NCI-H187 (cell line): ENCODE measurements at regions not wholly inside any gene's neighbourhood (a gene's known extent, or its start where the extent isn't known, plus 50 kb on each side); places are given as distances from the start of the nearest gene placed in this dataset.

Experiments
- DNase-seq, 2 experiments: peaks; one replicate each; lab custom pipeline; 2025; lab: John Stamatoyannopoulos, UW

DNA sequence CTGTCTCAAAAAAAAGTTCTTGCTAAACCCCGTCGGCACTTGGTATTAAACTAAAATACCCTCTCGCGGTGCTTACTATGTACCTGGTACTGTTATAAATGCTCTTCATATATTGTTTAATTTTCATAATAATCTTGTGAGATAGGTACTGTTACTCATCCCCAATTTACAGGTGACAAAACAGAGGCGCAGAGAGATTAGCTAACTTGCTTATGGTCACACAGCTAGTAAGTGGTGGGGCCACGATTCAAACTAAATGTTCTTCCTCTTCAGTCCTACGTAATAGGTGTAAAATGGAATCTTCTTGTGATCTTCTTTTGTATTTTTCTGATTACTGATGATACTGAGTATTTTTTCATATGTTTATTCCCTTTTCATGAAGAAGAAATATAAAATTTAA, 51.3 kb downstream of the TET3 start:
- no peak for DNase-seq

DNA sequence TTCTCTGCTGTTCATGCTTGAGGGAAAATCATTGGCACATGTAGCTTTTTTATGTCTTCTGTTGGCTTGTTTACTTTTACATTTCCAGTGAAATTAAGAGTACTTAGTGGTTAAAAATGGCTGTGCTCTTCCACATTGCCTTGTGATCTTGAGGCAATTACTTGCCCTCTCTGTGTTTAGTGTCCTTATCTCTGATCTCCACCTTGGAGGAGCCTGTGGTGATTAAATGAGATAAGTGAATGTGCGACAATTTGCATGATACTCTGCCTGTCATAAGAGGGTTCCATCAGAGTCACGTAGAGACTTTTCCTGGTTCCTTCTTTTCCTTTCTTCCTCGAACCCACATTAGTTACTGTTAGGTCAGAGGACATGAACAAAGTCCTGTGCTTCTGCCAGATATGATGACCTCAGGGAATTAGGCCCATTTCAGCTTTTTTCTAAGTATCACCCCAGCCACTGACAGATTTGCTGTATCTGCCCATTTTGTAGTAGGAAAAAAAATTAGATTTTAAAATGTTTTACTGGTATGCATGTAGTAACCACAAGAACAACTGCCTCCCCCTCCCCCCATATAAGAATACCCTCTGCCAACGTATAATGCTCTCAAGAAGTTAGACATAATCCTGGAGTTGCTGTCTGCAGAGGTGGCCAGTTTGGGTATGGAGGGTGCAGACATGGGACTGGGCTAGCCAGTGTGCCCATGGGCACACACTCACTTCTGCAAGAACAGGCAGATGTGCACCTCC, 51.9 kb downstream of the TET3 start:
- no peak for DNase-seq

DNA sequence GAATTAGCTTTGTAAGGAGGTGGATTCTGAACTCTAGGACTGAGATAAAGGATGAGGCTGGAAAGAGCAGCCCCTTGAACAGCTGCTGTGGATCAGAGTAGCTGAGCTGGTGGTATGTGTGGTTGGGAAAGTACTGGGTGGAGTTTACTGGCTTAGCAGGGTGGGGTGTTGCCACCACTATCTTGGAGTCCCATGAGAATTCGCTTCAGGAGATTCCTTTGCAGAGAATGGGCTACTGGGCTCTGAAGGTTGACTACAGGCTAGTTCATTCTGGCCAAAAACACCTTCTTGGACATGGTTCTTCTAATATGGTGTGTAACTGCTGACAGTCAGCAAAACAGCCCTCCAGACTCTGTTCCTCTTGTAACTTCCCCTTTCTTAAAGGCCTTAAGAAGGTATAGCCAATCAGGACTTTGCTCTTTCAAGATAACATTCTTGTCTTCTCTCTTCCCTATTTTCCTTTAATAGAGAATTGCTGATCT, 52.7 kb downstream of the TET3 start:
- no peak for DNase-seq

DNA sequence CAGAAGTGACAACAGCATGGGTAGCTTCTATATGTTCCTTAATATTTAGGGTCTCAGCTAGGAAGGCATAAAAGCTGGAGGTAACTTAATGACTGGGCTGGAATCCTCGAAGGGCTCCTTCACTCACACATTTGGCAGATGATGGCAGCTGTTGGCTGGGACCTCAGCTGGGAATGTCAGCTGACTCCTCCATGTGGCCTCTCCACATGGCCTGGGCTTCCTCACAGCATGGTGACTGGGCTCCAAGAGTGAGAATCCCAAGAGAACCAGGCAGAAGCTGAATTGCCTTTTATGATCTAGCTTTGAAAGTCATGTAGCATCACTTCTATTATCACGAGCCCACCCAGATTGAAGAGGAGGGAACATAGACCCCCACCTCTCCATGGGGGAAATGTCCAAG, 54.9 kb downstream of the TET3 start:
- no peak for DNase-seq

DNA sequence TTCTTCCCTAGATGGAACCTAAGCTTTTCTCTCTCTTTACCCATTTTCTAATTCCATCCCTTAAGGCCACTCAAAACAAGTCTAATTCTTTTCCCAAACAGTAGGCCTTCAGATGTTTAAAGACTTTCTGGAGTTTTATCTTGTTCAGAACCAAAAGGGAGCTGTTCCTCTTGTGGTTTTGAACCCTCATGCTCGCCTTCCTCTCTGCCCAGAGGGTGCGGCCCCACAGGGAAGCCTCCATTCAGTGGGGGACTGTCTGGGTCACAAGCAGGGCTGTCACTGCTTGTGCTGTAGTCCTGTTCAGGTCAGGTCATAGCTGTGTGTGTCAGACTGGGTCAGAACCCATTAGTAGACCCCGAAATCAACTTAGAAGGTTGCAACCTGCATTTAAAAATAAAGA, 56.5 kb downstream of the TET3 start:
- DNase-seq: no peak

DNA sequence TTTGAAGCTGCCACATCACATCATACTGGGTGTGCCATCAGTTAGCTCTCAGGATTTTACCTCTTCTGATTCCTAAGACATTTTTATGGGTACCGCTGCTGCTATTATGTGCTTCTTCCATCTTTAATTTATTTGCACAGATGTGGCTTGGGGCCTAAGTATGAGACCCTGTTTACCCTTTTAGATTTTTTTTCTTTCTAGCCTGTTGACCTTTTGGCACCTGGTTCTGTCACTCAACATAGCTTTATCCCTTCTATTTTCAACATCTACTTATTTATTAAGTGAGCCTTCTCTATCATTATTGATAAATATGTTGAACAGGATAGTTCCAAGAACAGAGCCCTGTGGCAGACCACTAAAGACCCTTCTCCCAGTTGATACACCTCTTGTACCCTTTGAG, 57.0 kb downstream of the TET3 start:
- DNase-seq: no peak

DNA sequence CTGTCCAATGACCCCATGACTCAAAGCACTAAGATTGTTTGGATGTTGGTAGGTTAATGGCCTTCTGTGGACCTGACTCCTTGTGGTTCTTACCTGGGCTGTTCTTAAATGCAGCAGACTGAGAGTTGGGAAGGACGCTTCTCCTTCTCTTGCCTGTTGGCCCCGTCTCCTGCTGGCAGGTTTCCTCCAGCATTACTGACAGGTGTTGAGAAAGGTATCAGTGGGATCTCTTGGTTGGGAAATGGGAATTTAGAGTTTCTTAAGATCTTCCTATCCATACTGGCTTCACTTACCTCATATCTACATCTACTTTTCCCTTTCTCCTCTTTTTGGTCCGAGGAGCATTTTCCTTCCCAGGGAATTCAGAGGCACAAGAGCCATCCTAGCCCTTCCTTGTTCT, 57.9 kb downstream of the TET3 start:
- DNase-seq: no peak

DNA sequence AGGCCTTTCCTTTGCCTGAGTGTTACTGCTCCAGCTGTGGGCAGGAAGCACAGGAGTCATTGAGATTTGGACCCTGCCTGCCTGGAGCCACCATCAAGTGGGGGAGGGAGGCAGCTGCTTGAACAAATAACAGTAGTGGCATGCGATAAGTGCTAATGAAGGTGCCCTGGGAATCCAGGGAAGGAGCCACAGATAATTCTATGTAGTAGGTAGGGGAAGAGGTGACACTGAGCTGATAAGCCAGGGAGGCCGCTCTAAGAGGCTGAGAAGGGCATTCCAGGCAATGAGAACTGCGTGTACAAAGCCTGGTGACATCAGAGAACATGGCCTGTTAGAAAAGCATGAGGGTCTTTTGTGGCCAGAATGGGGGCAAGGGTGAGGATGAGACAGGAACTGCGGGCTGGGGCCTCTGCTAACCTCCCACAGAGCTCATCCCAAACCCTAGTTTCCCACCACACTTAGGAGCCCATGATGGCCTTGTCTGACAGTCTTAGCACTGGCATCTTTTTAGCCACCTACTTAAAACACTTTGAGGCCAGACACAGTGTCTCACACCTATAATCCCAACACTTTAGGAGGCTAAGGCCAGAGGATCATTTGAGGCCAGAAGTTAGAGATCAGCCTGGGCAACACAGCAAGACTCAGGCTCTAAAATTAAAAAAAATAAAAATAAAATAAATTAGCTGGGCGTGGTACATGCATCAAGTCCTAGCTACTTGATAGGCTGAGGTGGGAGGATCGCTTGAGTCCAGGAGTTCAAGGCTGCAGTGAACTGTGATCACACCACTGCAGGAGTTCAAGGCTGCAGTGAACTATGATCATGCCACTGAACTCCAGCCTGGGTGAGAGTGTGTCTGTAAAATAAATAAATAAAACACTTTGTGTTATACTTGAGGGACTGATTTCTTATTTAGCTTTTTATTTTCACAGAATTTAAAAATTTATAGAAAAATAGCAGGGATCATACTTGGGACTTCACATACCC, 58.9 kb downstream of the TET3 start:
- no peak for DNase-seq

DNA sequence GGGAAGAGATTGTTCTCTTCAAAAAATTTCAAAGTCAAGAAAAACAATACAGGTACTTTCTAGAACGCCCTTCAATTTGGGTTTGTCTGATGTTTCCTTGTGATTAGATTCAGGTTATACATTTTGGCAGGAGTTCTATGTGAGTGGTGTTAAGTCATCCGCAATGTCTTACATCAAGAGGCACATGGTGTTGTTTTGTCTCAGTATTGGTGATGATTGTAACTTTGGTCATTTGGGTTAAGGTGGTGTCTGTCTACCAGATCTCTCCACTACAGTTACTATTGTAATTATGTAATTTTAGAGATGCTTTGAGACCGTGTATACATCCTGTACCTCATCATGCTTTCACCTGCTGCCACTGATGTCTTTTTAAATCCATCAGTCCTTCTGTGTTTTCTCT, 60.3 kb downstream of the TET3 start:
- DNase-seq: no peak

DNA sequence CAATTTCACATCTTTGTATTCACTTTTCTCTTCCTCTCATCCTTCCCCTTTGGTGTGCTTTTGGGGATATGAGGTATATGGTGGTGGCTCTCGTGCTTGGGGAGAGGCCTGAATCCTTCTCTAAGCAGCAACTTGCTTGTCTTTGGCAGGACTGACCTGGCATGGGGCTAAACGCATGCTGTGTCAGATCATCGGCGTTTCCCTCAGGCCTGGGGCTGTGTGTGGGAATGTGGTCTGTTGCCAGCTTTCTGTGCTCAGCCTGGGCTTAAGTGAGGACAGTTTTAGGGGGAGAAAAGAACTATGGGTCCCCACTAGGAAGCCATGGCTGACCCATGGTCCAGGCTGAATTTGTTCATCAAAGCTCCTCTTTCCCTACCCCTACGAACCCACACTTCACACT, 60.7 kb downstream of the TET3 start:
- DNase-seq: no peak

DNA sequence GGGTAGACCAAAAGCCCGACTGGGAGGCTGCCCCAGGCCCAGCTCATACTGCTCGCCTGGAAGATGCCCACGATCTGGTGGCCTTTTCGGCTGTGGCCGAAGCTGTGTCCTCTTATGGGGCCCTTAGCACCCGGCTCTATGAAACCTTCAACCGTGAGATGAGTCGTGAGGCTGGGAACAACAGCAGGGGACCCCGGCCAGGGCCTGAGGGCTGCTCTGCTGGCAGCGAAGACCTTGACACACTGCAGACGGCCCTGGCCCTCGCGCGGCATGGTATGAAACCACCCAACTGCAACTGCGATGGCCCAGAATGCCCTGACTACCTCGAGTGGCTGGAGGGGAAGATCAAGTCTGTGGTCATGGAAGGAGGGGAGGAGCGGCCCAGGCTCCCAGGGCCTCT, 61.7 kb downstream of the TET3 start:
- DNase-seq: no peak

DNA sequence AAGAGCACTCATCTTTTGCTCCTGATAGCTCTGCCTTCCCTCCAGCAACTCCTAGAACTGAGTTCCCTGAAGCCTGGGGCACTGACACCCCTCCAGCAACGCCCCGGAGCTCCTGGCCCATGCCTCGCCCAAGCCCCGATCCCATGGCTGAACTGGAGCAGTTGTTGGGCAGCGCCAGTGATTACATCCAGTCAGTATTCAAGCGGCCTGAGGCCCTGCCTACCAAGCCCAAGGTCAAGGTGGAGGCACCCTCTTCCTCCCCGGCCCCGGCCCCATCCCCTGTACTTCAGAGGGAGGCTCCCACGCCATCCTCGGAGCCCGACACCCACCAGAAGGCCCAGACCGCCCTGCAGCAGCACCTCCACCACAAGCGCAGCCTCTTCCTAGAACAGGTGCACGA, 62.4 kb downstream of the TET3 start:
- DNase-seq: no peak

DNA sequence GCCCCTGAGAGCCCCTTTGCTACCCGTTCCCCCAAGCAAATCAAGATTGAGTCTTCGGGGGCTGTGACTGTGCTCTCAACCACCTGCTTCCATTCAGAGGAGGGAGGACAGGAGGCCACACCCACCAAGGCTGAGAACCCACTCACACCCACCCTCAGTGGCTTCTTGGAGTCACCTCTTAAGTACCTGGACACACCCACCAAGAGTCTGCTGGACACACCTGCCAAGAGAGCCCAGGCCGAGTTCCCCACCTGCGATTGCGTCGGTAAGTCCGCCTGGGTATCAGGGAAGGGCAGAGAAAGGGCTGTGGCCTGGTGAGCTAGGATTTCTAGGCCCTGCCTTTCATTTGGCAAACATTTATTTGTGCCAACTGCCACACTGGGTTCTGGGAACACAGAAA, 63.4 kb downstream of the TET3 start:
- peak in 1 of 2 experiments; percentile 24 for DNase-seq

DNA sequence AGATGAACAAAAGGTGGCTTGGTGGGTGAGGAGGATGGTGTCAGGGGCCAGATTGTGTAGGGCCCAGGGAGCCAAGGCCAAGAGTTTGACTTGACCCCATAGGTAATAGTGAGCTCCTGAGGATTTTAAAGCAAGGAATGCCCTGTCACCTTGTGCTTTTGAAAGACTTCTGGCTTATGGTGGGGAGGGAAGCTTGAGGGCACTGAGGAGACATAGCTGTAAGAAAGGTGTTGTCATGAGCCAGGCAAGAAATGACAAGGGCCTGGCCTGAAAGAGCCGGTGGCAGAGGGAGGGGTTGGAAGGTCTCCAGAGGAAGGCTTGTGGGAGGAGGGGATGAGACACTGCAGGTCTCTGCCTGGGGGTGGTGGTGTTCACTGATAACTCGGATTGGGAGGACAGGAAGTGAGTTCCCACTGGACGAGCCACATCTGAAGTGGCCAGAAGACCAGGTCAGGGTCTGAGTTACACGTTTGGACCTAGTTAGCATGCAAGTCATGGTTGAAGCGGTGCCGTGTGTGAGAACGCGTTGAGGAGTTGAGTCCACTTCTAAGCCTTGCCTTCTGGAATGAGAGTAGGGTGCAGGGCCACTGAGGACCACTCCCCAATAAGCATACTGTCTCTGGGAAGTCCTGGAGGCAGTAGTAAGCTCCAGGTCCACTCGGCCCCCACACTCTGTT, 64.3 kb downstream of the TET3 start:
- no peak for DNase-seq

DNA sequence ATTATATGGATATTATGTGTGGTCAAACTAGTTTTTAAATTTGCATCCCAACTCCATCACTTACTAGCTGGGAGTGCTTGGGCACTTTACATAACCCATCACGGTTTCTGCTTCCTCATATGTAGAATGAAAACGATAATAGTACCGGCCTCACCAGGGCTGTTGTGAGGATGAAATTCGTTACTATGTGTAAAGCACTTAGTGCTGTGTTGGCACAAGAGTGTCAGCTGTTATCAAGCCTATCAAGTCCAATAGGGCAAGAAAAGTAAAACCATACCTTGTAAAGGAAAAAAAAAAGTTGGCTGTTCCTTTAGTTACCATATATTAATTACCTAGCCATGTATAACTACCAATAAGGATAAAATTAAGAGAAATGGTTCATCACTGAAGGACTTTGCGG, 65.4 kb downstream of the TET3 start:
- DNase-seq: no peak

DNA sequence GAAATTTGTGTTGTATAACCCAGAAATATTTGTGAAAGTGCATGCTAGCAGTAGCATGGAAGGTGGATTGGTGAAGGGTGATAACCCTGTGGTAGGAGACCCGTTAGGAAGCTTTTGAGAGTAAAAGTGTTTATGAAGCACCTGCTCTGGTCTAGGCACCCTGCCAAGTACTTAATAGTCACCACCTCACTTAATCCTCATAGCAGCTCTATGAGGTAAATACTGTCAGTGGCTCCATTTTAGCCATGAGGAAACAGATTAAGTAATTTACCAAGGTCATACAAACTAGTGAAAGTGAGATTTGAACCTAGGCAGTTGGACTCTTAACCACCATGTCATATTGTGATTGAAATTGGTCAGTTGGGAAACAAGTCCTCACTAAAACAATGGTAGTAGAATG, 66.8 kb downstream of the TET3 start:
- no peak for DNase-seq

DNA sequence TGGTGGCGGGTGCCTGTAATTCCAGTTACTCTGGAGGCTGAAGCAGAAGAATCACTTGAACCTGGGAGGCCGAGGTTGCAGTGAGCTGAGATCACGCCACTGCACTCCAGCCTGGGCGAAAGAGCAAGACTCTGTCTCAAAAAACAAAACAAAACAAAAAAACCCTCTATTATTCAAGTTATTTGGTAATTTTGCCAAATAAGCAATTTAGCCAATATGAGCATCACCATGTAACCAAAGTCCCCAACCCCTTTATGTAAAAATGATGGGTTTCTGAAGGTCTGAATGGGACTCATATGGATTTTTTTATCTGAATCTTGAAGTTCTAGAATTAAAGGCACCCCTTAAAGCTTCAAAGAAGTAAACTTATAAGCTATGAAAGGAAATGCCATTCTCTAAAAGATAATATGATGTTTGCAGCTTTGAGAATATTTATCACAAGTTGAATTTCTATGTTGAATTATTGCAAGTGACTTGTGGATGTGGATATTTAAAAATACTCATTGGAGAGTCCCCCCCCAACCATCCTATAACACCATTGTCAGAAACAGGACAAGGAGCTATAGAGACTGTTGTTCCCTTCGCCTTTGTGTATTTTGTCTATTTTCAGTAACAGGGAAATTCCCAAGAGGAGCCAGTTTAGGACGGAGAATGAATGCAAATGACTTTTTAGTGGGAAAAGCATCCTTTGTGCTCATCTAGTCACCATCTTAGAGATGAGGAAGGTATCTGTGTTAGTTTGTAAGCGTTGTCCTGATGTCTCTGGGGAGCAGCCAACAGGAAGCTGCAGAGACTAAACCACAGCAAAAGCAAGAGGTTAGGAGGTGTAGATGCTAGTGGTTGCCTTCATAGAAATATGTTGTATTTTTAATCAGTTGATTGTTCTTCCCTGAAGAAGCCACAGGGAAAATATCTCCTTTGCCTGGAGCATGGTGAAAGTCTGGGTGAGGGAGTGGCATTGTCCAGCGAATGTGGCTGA, 68.3 kb downstream of the TET3 start:
- no peak for DNase-seq

DNA sequence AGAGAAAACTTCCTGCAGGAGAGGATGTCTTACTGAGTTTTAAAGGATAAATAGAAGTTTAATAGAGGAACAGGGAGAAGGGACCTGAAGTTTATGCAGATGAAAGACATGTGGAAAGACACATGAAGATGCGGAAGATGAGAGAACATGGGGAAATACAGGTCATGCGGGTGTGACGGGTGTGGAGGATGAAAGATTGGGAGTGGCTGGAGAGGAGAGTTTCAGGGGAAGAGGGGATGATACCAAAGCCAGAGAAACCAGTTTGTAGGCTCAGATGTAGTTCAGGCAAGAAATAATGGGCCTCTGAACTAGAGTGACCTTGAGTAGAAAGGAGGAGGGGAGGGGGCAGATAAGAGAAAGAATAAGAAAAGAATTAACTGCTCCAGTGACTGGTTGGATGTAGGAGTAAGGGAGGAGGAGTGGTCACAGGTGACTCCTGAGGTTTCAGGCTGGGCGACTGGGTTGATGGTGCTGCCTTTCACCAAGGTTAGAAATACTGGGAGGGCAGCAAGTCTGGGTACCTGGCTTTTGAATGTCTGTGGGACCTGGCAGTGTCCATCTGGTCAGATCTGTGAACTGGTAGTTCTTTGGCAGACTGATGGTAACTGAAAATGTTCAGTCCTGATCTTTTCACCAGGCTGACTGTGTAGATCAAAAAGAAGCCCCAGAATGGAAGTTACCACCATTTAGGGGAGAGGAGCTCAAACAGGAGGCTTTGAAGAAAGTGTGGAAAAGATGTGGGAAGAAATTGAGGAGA, 69.4 kb downstream of the TET3 start:
- no peak for DNase-seq

DNA sequence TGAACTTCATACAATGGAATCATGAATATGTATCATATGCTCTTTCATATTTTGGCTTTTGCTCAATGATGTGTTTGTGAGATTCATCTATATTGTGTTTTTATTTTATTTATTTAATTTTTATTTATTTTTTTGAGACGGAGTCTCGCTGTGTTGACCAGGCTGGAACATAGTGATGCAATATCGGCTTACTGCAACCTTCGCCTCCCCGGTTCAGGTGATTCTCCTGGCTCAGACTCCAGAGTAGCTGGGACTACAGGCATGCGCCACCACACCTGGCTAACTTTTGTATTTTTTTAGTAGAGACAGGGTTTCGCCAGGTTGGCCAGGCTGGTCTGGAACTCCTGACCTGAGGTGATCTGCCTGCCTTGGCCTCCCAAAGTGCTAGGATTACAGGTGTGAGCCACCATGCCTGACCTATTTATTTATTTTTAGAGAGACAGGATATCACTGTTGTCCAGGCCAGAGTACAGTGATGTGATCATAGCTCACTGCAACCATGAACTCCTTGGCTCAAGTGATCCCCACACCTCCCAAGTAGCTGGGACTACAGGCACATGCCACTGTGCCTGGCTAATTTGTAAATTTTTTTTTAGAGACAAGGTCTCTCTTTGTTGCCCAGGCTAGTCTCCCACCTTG, 74.5 kb downstream of the TET3 start:
- DNase-seq: no peak

DNA sequence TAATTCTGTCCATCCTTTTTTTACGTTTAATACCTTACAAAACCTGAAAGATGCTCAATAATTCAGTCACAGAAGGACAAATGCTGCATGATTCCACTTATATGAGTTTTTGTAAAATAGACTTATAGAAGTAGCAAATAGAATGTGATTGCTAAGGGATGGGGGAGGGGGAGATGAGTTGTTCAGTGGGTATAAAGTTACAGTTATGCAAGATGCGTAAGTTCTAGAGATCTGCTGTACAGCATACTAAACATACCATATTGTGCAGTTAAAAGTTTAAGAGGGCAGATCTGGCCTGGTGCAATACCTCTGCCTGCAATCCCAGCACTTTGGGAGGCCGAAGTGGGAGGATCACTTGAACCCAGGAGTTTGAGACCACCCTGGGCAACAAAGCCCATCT, 78.8 kb downstream of the TET3 start:
- DNase-seq: no peak
